ENCODE measurements at regions not wholly inside any gene's neighbourhood (a gene's known extent, or its start where the extent isn't known, plus 50 kb on each side); places are given as distances from the start of the nearest gene placed in this dataset.

GRCh38 chrX:25175171-25175570, 159.4 kb upstream of the ARX start (continued):
- TF ChIP-seq HBP1 (CRISPR knock-in tag; IDR thresholded peaks at IDR 0.05), result no peak
- no peak for TF ChIP-seq HCFC1 (IDR thresholded peaks at IDR 0.05; ENCODE audit: low read depth, low read length)
- TF ChIP-seq ARHGAP35 (IDR thresholded peaks at IDR 0.05; ENCODE audit: partially characterized antibody), result no peak
- TF ChIP-seq PTRF (tag; IDR thresholded peaks at IDR 0.05), result no peak
- TF ChIP-seq BRF2 (IDR thresholded peaks at IDR 0.05; ENCODE audit: borderline replicate concordance, insufficient read depth, insufficient read length), result no peak
- TF ChIP-seq XRCC3 (IDR thresholded peaks at IDR 0.05), result no peak

- no peaks in the 10 kb centered on the region for H3K9me3 ChIP-seq (replicated peaks; ENCODE audit: control insufficient read depth, insufficient read depth, low read depth, low read length)
- TF ChIP-seq RBM15 (IDR thresholded peaks at IDR 0.05; ENCODE audit: insufficient read depth, low read length) (no peak), C11orf30 (IDR thresholded peaks at IDR 0.05; ENCODE audit: low read depth) (no peak), TOE1 (IDR thresholded peaks at IDR 0.05; ENCODE audit: borderline replicate concordance) (no peak), TOE1 (CRISPR knock-in tag; IDR thresholded peaks at IDR 0.05; ENCODE audit: borderline replicate concordance, low read depth) (no peak), E2F1 (CRISPR knock-in tag; IDR thresholded peaks at IDR 0.05) (no peak), RBBP5 (IDR thresholded peaks at IDR 0.05; ENCODE audit: borderline replicate concordance, insufficient read depth, low read length, poor library complexity, severe bottlenecking) (no peak), FOSL1 (tag; conservative IDR thresholded peaks at IDR 0.05) (no peak), ZKSCAN1 (IDR thresholded peaks at IDR 0.05; ENCODE audit: low read depth, low read length) (no peak), TFAP4 (CRISPR knock-in tag; IDR thresholded peaks at IDR 0.05; ENCODE audit: borderline replicate concordance) (no peak), GTF2B (IDR thresholded peaks at IDR 0.05; ENCODE audit: extremely low read depth, insufficient read length) (no peak), PHF8 (IDR thresholded peaks at IDR 0.05; ENCODE audit: borderline replicate concordance, low read length) (no peak)
Measured at GRCh38 chrX:25166546-25166945, 150.8 kb upstream of the ARX start.

More at GRCh38 chrX:25166546-25166945, 150.8 kb upstream of the ARX start:
- DNase-seq (ENCODE audit: extremely low read depth in 1 of 4, low spot score in 3 of 4), result no peak
- no peaks in the 10 kb centered on the region for H3K36me3 ChIP-seq (ENCODE audit: control insufficient read depth, insufficient read depth, low read length)
- H4K20me1 ChIP-seq (replicated peaks; ENCODE audit: control insufficient read depth, insufficient read depth, low read length), result no peaks in the 10 kb centered on the region
- no peak overlapping the region for H3K27ac ChIP-seq (ENCODE audit: extremely low read depth, low read depth, low read length)
- no TSS peak for BruUV-seq (replicated peaks)
- H3K79me2 ChIP-seq (ENCODE audit: control insufficient read depth, insufficient read depth, low read length), result no peaks in the 10 kb centered on the region
- POLR2A ChIA-PET, result no interaction called here
- WGBS (ENCODE audit: insufficient coverage, low coverage, missing lambda C conversion rate), result 0% methylated on average over 4 of the region's 4 CpGs
- no peak overlapping the region for H2AFZ ChIP-seq (ENCODE audit: low read depth, low read length)
- H3K4me1 ChIP-seq (replicated peaks in 1 of 2; ENCODE audit: control insufficient read depth in 2 of 2, insufficient read depth in 2 of 2, low read length in 2 of 2), result no peaks in the 10 kb centered on the region
- no peaks in the 10 kb centered on the region for H3K9me1 ChIP-seq (ENCODE audit: control insufficient read depth, insufficient read depth, low read length)
- no peak overlapping the region for H3K4me3 ChIP-seq
- CTCF ChIA-PET (ENCODE audit: low intra/inter-chr PET ratio), result no interaction called here
- in situ Hi-C loops (cut with MboI) (no loop called here), intact Hi-C loops (cut with micrococcal nuclease) (no loop called here)
- no peak overlapping the region for H3K4me2 ChIP-seq (ENCODE audit: insufficient read depth, low read length)
- H3K27me3 ChIP-seq (ENCODE audit: control insufficient read depth in 2 of 2, insufficient read depth in 2 of 2, low read length in 2 of 2), result no peaks in the 10 kb centered on the region
- no peak for ATAC-seq
- no peak for FAIRE-seq
- H3K9ac ChIP-seq (ENCODE audit: insufficient read depth in 1 of 2, low read depth in 2 of 2, low read length in 2 of 2), result no peak overlapping the region
